GM18858 (cell line): ENCODE measurements at regions not wholly inside any gene's neighbourhood (a gene's known extent, or its start where the extent isn't known, plus 50 kb on each side); places are given as distances from the start of the nearest gene placed in this dataset.
"Not testable (repeated sequence)": the region's sequence is repeated elsewhere in the genome, so short reads cannot be mapped to it uniquely, and the experiment has no call there.

ENCODE experiments used
- ATAC-seq: cut with Tn5 transposase; IDR thresholded peaks from one replicate; pipeline ENCODE4 v1.9.1; 2021; ENCODE audit not compliant: unreplicated experiment

- ATAC-seq, result no peak
Observed at GRCh38 chr13:79997244-79997643, 343.7 kb downstream of the SPRY2 start.

GRCh38 chr13:79995334-79995733 lies 345.6 kb downstream of the SPRY2 start:
- no peak for ATAC-seq

- ATAC-seq, result no peak
Observed at GRCh38 chr13:79992111-79992510, 348.8 kb downstream of the SPRY2 start.

- ATAC-seq, result no peak
Observed at GRCh38 chr13:79990048-79990447, 350.9 kb downstream of the SPRY2 start.

- no peak for ATAC-seq
Observed at GRCh38 chr13:79989217-79989661, 351.7 kb downstream of the SPRY2 start.

- no peak for ATAC-seq
Observed at GRCh38 chr13:79988573-79988972, 352.4 kb downstream of the SPRY2 start.

GRCh38 chr13:79987761-79988160 lies 353.2 kb downstream of the SPRY2 start:
- no peak for ATAC-seq

- ATAC-seq, result no peak
Observed at GRCh38 chr13:79987323-79987722, 353.6 kb downstream of the SPRY2 start.

- ATAC-seq, result no peak
Observed at GRCh38 chr13:79986890-79987289, 354.0 kb downstream of the SPRY2 start.

GRCh38 chr13:79974935-79975650 lies 365.8 kb downstream of the SPRY2 start:
- ATAC-seq, result not testable (repeated sequence)

GRCh38 chr13:79973533-79973963 lies 367.4 kb downstream of the SPRY2 start:
- peak; percentile 90 for ATAC-seq

GRCh38 chr13:79972066-79972569 lies 368.8 kb downstream of the SPRY2 start:
- no peak for ATAC-seq

- no peak for ATAC-seq
Observed at GRCh38 chr13:79966493-79966895, 374.4 kb downstream of the SPRY2 start.

GRCh38 chr13:79966059-79966458 lies 374.9 kb downstream of the SPRY2 start:
- no peak for ATAC-seq

GRCh38 chr13:79946556-79946955 lies 394.4 kb downstream of the SPRY2 start:
- no peak for ATAC-seq

- ATAC-seq, result no peak
Observed at GRCh38 chr13:79943346-79944023, 397.4 kb downstream of the SPRY2 start.

- ATAC-seq, result no peak
Observed at GRCh38 chr13:79941752-79942151, 399.2 kb downstream of the SPRY2 start.

- no peak for ATAC-seq
Observed at GRCh38 chr13:79939689-79940088, 401.2 kb downstream of the SPRY2 start.

- ATAC-seq, result no peak
Observed at GRCh38 chr13:79937771-79938216, 403.1 kb downstream of the SPRY2 start.

GRCh38 chr13:79937311-79937710 lies 403.6 kb downstream of the SPRY2 start:
- no peak for ATAC-seq

- ATAC-seq, result no peak
Observed at GRCh38 chr13:79936368-79937136, 404.4 kb downstream of the SPRY2 start.
